CD4-positive, CD25-positive, alpha-beta regulatory T cell (primary cell): ENCODE measurements at regions not wholly inside any gene's neighbourhood (a gene's known extent, or its start where the extent isn't known, plus 50 kb on each side); places are given as distances from the start of the nearest gene placed in this dataset.

ENCODE experiments used
- ATAC-seq, 2 donors: fragments of 150-1000 bp; cut with Tn5 transposase; one replicate each; pipeline ENCODE4 v1.10.0; 2021; ENCODE audit warnings: low read depth in 2 of 2, moderate number of reproducible peaks in 2 of 2, moderate library complexity in 1 of 2
- DNase-seq, 3 donors: peaks; one replicate each; pipeline versions ENCODE4 v3.0.0 to v3.0.0-alpha.2; 2012 to 2022; ENCODE audit warnings: mixed read lengths in 1 of 3
- H3K27ac ChIP-seq: one replicate; pipeline ENCODE4 v1.7.0; 2013; ENCODE audit warnings: mild to moderate bottlenecking, low read length; ENCODE audit not compliant: insufficient read depth, poor library complexity, severe bottlenecking
- H3K27me3 ChIP-seq: one replicate; pipeline ENCODE4 v1.7.0; 2013; ENCODE audit warnings: low read length; ENCODE audit not compliant: control insufficient read depth, insufficient read depth
- H3K36me3 ChIP-seq: one replicate; pipeline ENCODE4 v1.7.0; 2013; ENCODE audit warnings: mild to moderate bottlenecking, low read length, moderate library complexity; ENCODE audit not compliant: control insufficient read depth, insufficient read depth
- H3K4me1 ChIP-seq: 2 replicates; pipeline ENCODE4 v1.7.0; 2013; ENCODE audit warnings: mild to moderate bottlenecking, low read length; ENCODE audit not compliant: insufficient read depth, control insufficient read depth, poor library complexity, severe bottlenecking
- H3K4me3 ChIP-seq: one replicate; pipeline ENCODE4 v1.7.0; 2013; ENCODE audit warnings: low read depth, mild to moderate bottlenecking, low read length, moderate library complexity
- H3K9me3 ChIP-seq, 2 experiments: 1 replicate in 1 of 2; 2 replicates in 1 of 2; pipeline ENCODE4 v1.7.0; 2013; ENCODE audit warnings: low read length in 2 of 2, mild to moderate bottlenecking in 1 of 2, moderate library complexity in 1 of 2; ENCODE audit not compliant: control insufficient read depth in 2 of 2
- H3K27ac Mint-ChIP-seq, 3 donors: one replicate each; pipeline ENCODE4 v1.8.0; 2020 to 2022; ENCODE audit warnings: mild to moderate bottlenecking in 3 of 3, mixed read lengths in 3 of 3, moderate library complexity in 2 of 3
- H3K27me3 Mint-ChIP-seq: one replicate; pipeline ENCODE4 v1.8.0; 2022; ENCODE audit warnings: mild to moderate bottlenecking, mixed read lengths
- H3K36me3 Mint-ChIP-seq: one replicate; pipeline ENCODE4 v1.8.0; 2020; ENCODE audit warnings: mixed read lengths
- H3K4me1 Mint-ChIP-seq, 4 donors: one replicate each; pipeline ENCODE4 v1.8.0; 2020 to 2022; ENCODE audit warnings: mixed read lengths in 4 of 4, mild to moderate bottlenecking in 1 of 4
- H3K4me3 Mint-ChIP-seq, 4 donors: one replicate each; pipeline ENCODE4 v1.8.0; 2020 to 2022; ENCODE audit warnings: mild to moderate bottlenecking in 4 of 4, mixed read lengths in 4 of 4, moderate library complexity in 3 of 4
- H3K9me3 Mint-ChIP-seq, 7 donors: one replicate each; pipeline ENCODE4 v1.8.0; 2020 to 2022; ENCODE audit warnings: mixed read lengths in 7 of 7, mild to moderate bottlenecking in 3 of 7, moderate library complexity in 2 of 7

DNA sequence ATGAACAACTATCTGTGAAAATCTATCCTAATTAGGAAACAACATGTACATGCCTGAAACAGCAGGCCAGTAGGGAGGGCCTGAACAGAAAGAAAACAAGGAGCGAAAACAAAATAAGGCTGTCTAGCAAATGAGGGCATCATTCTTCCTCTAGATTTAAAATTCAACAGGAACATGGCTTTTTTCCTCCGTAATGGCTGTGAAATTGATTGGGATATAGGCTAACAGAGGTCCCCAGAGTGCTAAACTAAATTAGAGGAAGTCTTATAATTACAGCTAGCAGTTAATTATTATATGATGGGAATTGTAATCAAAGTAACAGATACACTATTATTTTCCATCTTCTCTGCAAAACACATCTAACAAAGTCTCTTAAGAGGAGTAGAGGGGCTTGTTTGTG is 51.7 kb upstream of the TIAM1 start:
- Histone ChIP-seq H3K9me3 (no peaks in the 10 kb centered on the region), H3K27ac (no peak overlapping the region), H3K36me3 (no peaks in the 10 kb centered on the region), H3K27me3 (no peaks in the 10 kb centered on the region), H3K4me1 (peaks cover 22% of the 10 kb centered on the region), H3K4me3 (no peak overlapping the region)
- H3K4me1 Mint-ChIP-seq, result peaks cover 15 to 56% (median 38%) of the 10 kb centered on the region in 4 donors
- ATAC-seq (no peak), DNase-seq (no peak)
- no peak overlapping the region for H3K4me3 Mint-ChIP-seq
- no peaks in the 10 kb centered on the region for H3K9me3 Mint-ChIP-seq
- peaks cover 4% of the 10 kb centered on the region for H3K27me3 Mint-ChIP-seq
- peak overlapping the region in 1 of 3 donors; percentile 72 for H3K27ac Mint-ChIP-seq
- no peaks in the 10 kb centered on the region for H3K36me3 Mint-ChIP-seq

DNA sequence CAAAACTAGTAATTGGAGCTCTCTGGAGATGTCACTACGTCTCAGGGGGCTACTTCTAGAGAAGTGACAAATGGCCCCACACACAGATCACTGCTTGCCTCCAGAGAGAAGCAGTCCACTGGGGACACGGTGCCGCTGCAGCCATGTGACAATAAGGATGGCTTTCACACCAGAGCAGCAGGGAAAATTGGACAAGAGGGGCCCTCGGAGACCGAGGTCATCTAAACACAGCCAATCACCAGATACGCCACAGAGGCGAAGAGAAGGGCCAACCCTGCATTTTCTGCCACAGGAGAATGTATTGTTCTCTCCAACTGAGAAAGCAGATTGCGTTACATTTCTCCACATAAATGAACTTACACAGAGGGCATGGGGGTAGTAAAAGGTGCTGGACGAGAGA is 51.2 kb upstream of the TIAM1 start:
- Histone ChIP-seq H3K9me3 (no peaks in the 10 kb centered on the region), H3K4me3 (no peak overlapping the region), H3K27ac (no peak overlapping the region), H3K36me3 (no peaks in the 10 kb centered on the region), H3K4me1 (peaks cover 22% of the 10 kb centered on the region), H3K27me3 (no peaks in the 10 kb centered on the region)
- Mint-ChIP-seq H3K4me3 (no peak overlapping the region), H3K4me1 (peaks cover 19 to 56% (median 38%) of the 10 kb centered on the region in 4 donors), H3K27me3 (peaks cover 4% of the 10 kb centered on the region), H3K9me3 (no peaks in the 10 kb centered on the region), H3K36me3 (no peaks in the 10 kb centered on the region), H3K27ac (peak overlapping the region in 1 of 3 donors; percentile 72)
- DNase-seq (no peak), ATAC-seq (no peak)

GRCh38 chr21:31394309-31394708 is 50.2 kb upstream of the TIAM1 start:
- no peaks in the 10 kb centered on the region for H3K36me3 ChIP-seq
- no peaks in the 10 kb centered on the region for H3K36me3 Mint-ChIP-seq
- no peaks in the 10 kb centered on the region for H3K9me3 ChIP-seq
- ATAC-seq (no peak), DNase-seq (peak in 1 of 3 donors; percentile 20)
- H3K27me3 Mint-ChIP-seq, result peaks cover 4% of the 10 kb centered on the region
- H3K4me3 ChIP-seq, result no peak overlapping the region
- no peaks in the 10 kb centered on the region for H3K27me3 ChIP-seq
- no peak overlapping the region for H3K27ac ChIP-seq
- peaks cover 21 to 47% (median 32%) of the 10 kb centered on the region in 4 donors for H3K4me1 Mint-ChIP-seq
- H3K27ac Mint-ChIP-seq, result peak overlapping the region in 1 of 3 donors; percentile 22
- H3K4me3 Mint-ChIP-seq, result no peak overlapping the region
- no peaks in the 10 kb centered on the region for H3K9me3 Mint-ChIP-seq
- H3K4me1 ChIP-seq, result peaks cover 20% of the 10 kb centered on the region
